Progenitor cell of endocrine pancreas (in vitro differentiated cells): ENCODE measurements at regions not wholly inside any gene's neighbourhood (a gene's known extent, or its start where the extent isn't known, plus 50 kb on each side); places are given as distances from the start of the nearest gene placed in this dataset.

ENCODE experiments used
- DNase-seq: peaks from one replicate; pipeline ENCODE4 v3.0.0; 2021; ENCODE audit warnings: low spot score; ENCODE audit not compliant: unreplicated experiment
- H3K27ac Mint-ChIP-seq: 2 replicates; pipeline ENCODE4 v1.8.0; 2021; ENCODE audit warnings: mild to moderate bottlenecking, moderate library complexity, mixed read lengths
- H3K27me3 Mint-ChIP-seq: 2 replicates; pipeline ENCODE4 v1.8.0; 2021; ENCODE audit warnings: mixed read lengths
- H3K36me3 Mint-ChIP-seq: 2 replicates; pipeline ENCODE4 v1.8.0; 2022; ENCODE audit warnings: mixed read lengths; ENCODE audit not compliant: insufficient read depth
- H3K4me1 Mint-ChIP-seq: 2 replicates; pipeline ENCODE4 v1.8.0; 2021; ENCODE audit warnings: low read depth, mixed read lengths
- H3K4me3 Mint-ChIP-seq: 2 replicates; pipeline ENCODE4 v1.8.0; 2021; ENCODE audit warnings: low read depth, mild to moderate bottlenecking, moderate library complexity, mixed read lengths
- H3K9me3 Mint-ChIP-seq: 2 replicates; pipeline ENCODE4 v1.8.0; 2021; ENCODE audit warnings: low read depth, mixed read lengths
- CTCF ChIP-seq: fragments of 200-600 bp; sonication (generic); IDR thresholded peaks from one replicate; pipeline ENCODE4 v1.5.0; 2021; ENCODE audit warnings: antibody characterized with exemption, mild to moderate bottlenecking; ENCODE audit not compliant: unreplicated experiment

- H3K36me3 Mint-ChIP-seq = no peaks in the 10 kb centered on the region
- H3K27me3 Mint-ChIP-seq = peaks cover 4% of the 10 kb centered on the region
- H3K27ac Mint-ChIP-seq = no peak overlapping the region
- H3K9me3 Mint-ChIP-seq = peaks cover 6% of the 10 kb centered on the region
- H3K4me1 Mint-ChIP-seq = peaks cover 3% of the 10 kb centered on the region
- no peak overlapping the region for H3K4me3 Mint-ChIP-seq
- TF ChIP-seq CTCF = no peak
- no peak for DNase-seq
Observed at GRCh38 chr9:86764221-86764624, 183.1 kb downstream of the GAS1 start.

DNA sequence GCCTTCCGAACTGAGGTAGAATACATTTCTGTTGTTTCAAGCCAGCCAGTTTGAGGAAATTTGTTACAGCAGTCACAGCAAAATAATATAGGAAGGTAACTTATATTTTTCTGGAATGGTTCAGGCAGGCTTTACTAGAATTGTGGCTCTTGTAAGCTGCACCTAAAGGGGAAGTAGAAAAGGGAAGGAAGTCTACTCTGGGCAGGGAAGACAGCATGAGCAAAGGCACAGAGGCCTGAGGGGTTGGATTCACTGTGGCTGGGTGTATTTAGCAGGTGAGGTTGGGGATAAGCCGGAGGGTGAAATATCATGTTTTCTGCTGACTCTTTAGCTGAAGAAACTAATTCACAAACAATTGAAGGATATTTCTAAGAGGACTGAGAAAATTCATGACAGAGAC lies 183.5 kb downstream of the GAS1 start:
- no peaks in the 10 kb centered on the region for H3K36me3 Mint-ChIP-seq
- DNase-seq = no peak
- no peak overlapping the region for H3K4me3 Mint-ChIP-seq
- peaks cover 3% of the 10 kb centered on the region for H3K4me1 Mint-ChIP-seq
- H3K9me3 Mint-ChIP-seq = peaks cover 6% of the 10 kb centered on the region
- TF ChIP-seq CTCF = no peak
- H3K27me3 Mint-ChIP-seq = peaks cover 4% of the 10 kb centered on the region
- H3K27ac Mint-ChIP-seq = no peak overlapping the region

- DNase-seq = no peak
- TF ChIP-seq CTCF = no peak
- H3K27ac Mint-ChIP-seq = no peak overlapping the region
- H3K27me3 Mint-ChIP-seq = peaks cover 13% of the 10 kb centered on the region
- no peak overlapping the region for H3K4me3 Mint-ChIP-seq
- H3K36me3 Mint-ChIP-seq = no peaks in the 10 kb centered on the region
- peaks cover 3% of the 10 kb centered on the region for H3K9me3 Mint-ChIP-seq
- no peaks in the 10 kb centered on the region for H3K4me1 Mint-ChIP-seq
Observed at GRCh38 chr9:86757382-86757720, 190.0 kb downstream of the GAS1 start.

DNA sequence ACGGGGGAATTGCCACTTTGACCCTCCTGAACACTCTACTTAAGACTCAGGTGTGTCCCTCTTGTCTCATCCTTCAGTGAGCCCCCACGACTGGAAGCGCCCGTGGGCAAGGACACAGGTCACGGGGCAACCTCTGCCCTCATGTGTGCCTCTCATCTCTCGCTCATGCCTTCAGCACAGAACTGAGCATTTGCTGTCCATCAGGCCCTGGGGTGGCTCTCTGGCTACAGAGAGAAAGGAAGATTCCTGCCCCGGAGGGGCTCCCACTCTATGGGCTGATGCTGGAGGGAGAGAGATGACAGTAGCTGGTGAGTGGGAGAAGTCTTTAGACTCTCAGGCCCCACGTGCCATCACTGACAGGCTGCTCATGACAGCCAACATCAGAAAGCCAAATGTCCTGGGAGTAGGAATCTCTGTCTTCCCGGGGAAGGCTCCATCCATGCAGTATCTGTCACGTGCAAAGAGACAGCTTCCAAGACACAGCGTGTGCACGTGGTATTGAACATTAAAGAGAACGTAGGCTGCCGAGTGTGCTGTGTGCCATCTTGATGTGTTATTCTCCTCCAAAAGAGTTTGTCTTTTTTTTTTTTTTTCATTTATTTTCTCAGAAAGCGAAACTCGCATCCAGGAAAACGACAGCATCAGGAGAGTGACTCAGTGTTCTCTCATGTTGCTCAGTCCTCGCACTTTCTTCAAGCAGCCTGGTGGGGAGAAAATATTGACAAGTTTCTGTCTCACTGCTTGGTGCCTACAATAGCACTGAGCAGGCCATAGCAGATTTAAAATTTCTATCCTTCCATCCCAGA lies 190.5 kb downstream of the GAS1 start:
- no peaks in the 10 kb centered on the region for H3K36me3 Mint-ChIP-seq
- H3K27me3 Mint-ChIP-seq = peaks cover 13% of the 10 kb centered on the region
- no peak overlapping the region for H3K27ac Mint-ChIP-seq
- no peak for TF ChIP-seq CTCF
- H3K4me3 Mint-ChIP-seq = no peak overlapping the region
- H3K9me3 Mint-ChIP-seq = peaks cover 3% of the 10 kb centered on the region
- H3K4me1 Mint-ChIP-seq = no peaks in the 10 kb centered on the region
- no peak for DNase-seq

DNA sequence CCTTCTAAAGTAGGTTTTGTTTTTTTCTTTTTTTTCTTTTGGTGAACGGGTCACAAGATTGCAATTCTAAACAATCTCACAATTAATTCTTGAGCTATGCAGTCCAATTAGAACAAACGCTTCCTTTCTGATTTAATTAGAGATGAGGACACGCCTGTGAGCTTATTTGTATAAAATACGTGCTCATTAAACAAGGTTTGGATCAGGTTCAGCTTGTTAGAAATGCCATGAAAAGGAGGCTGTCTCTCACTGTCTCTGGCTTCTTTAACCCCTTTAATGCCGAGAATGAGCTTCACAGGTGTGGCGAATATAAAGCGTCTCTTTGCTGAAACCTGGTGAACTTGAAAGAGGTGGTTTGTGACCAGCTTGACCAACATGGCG lies 191.8 kb downstream of the GAS1 start:
- no peak for TF ChIP-seq CTCF
- H3K27me3 Mint-ChIP-seq = peaks cover 15% of the 10 kb centered on the region
- peaks cover 3% of the 10 kb centered on the region for H3K9me3 Mint-ChIP-seq
- DNase-seq = no peak
- no peak overlapping the region for H3K4me3 Mint-ChIP-seq
- H3K36me3 Mint-ChIP-seq = no peaks in the 10 kb centered on the region
- no peaks in the 10 kb centered on the region for H3K4me1 Mint-ChIP-seq
- no peak overlapping the region for H3K27ac Mint-ChIP-seq
